ENCODE measurements at regions not wholly inside any gene's neighbourhood (a gene's known extent, or its start where the extent isn't known, plus 50 kb on each side); places are given as distances from the start of the nearest gene placed in this dataset.

DNA sequence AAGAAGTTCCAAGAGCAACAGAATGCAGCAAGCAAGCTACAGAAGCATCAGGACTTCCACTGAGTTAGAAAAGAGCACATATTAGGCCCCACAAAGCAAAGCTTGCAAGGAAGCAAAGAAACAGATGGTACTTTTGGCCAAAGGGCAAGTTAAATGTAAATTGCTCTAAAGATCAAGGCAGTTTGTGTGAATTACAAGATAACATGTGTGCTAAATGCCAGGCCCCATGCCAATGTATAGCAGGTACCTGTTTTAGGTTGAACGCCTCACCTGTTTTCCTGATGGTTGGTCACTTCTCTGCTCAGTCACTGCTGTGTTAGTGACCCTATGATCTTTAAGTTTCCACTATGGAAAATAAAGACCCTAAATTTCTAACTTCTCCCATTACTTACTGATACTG is 606.5 kb upstream of the GYPC start:
- no peak for DNase-seq (ENCODE audit: low spot score)
- Histone ChIP-seq H3K27ac (ENCODE audit: low read depth in 1 of 2, low read length in 2 of 2) (no peak overlapping the region), H3K4me3 (ENCODE audit: low read depth in 1 of 3, low read length in 3 of 3) (no peak overlapping the region)

DNA sequence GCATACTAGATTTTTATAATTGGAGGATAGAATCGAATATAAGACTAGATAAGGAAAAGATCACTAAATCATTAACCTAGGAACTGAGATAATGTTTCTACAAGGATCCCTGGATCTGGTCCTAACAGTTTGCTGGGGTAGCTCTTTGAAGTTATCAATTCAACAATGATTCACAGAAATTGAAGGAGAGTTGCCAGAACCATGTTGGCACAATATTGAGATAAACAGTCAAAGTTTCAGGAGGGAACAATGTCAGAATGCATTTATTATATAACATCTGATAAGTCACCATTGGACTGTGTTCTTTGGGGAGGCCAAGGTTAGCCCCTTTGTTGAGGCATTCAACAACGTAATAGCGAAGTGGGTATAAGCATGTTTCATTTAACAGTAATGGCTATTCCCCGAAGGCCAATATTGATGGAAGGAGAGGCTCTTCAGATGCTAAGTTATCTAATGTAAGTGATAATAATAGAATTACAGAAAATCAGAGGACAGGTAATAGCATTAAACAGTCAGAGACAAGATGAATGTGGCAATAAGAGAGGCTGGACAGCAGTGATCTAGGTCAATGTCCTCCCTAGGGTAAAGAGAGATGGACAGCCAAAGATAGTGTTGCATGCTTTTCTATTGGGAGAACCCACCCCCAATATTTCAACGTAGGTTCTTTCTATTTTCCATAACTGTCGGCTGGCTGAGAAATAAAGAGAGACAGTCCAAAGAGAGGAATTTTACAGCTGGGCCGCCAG is 604.8 kb upstream of the GYPC start:
- Histone ChIP-seq H3K9ac (ENCODE audit: low read depth in 1 of 2, low read length in 2 of 2) (no peak overlapping the region), H3K4me3 (ENCODE audit: low read depth in 1 of 3, low read length in 3 of 3) (no peak overlapping the region), H3K36me3 (ENCODE audit: control insufficient read depth in 4 of 4, insufficient read depth in 3 of 4, low read depth in 1 of 4, low read length in 3 of 4) (no peaks in the 10 kb centered on the region), H3K27ac (ENCODE audit: low read depth in 1 of 2, low read length in 2 of 2) (no peak overlapping the region), H3K9me3 (ENCODE audit: control insufficient read depth in 4 of 4, low read length in 3 of 4) (peaks cover 0 to 14% (median 8%) of the 10 kb centered on the region in 4 donors), H3K27me3 (ENCODE audit: control insufficient read depth in 4 of 4, insufficient read depth in 4 of 4, low read length in 3 of 4) (no peaks in the 10 kb centered on the region), H3K4me1 (ENCODE audit: control insufficient read depth in 4 of 4, insufficient read depth in 4 of 4, low read length in 3 of 4) (peaks cover 0 to 10% (median 2%) of the 10 kb centered on the region in 4 donors)
- no peak for DNase-seq (ENCODE audit: low spot score)
- WGBS, result 38% methylated on average over 7 of the region's 7 CpGs
- TF ChIP-seq TAF1 (conservative IDR thresholded peaks at IDR 0.05), result no peak
- TF ChIP-seq NR2F2 (IDR thresholded peaks at IDR 0.05), result no peak
- TF ChIP-seq FOXA2 (IDR thresholded peaks at IDR 0.05), result no peak
- TF ChIP-seq, protein P1, sequence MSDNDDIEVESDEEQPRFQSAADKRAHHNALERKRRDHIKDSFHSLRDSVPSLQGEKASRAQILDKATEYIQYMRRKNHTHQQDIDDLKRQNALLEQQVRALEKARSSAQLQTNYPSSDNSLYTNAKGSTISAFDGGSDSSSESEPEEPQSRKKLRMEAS (IDR thresholded peaks at IDR 0.05), result peak; percentile 13
- TF ChIP-seq, protein P2, sequence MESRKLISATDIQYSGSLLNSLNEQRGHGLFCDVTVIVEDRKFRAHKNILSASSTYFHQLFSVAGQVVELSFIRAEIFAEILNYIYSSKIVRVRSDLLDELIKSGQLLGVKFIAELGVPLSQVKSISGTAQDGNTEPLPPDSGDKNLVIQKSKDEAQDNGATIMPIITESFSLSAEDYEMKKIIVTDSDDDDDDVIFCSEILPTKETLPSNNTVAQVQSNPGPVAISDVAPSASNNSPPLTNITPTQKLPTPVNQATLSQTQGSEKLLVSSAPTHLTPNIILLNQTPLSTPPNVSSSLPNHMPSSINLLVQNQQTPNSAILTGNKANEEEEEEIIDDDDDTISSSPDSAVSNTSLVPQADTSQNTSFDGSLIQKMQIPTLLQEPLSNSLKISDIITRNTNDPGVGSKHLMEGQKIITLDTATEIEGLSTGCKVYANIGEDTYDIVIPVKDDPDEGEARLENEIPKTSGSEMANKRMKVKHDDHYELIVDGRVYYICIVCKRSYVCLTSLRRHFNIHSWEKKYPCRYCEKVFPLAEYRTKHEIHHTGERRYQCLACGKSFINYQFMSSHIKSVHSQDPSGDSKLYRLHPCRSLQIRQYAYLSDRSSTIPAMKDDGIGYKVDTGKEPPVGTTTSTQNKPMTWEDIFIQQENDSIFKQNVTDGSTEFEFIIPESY (IDR thresholded peaks at IDR 0.05), result peak; percentile 52
- TF ChIP-seq, protein P3, sequence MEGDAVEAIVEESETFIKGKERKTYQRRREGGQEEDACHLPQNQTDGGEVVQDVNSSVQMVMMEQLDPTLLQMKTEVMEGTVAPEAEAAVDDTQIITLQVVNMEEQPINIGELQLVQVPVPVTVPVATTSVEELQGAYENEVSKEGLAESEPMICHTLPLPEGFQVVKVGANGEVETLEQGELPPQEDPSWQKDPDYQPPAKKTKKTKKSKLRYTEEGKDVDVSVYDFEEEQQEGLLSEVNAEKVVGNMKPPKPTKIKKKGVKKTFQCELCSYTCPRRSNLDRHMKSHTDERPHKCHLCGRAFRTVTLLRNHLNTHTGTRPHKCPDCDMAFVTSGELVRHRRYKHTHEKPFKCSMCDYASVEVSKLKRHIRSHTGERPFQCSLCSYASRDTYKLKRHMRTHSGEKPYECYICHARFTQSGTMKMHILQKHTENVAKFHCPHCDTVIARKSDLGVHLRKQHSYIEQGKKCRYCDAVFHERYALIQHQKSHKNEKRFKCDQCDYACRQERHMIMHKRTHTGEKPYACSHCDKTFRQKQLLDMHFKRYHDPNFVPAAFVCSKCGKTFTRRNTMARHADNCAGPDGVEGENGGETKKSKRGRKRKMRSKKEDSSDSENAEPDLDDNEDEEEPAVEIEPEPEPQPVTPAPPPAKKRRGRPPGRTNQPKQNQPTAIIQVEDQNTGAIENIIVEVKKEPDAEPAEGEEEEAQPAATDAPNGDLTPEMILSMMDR (IDR thresholded peaks at IDR 0.05; ENCODE audit: low read depth, low read length, missing input control), result no peak
- TF ChIP-seq HNF4G (IDR thresholded peaks at IDR 0.05), result peak; percentile 13
- no peak for TF ChIP-seq FOXA1 (IDR thresholded peaks at IDR 0.05)
- TF ChIP-seq HNF4A (conservative IDR thresholded peaks at IDR 0.05), result peak; percentile 26 to 62

More for the DNA sequence above, 606.5 kb upstream of the GYPC start:
- Histone ChIP-seq H3K27me3 (ENCODE audit: control insufficient read depth in 4 of 4, insufficient read depth in 4 of 4, low read length in 3 of 4) (no peaks in the 10 kb centered on the region), H3K9me3 (ENCODE audit: control insufficient read depth in 4 of 4, low read length in 3 of 4) (peaks cover 0 to 14% (median 8%) of the 10 kb centered on the region in 4 donors), H3K4me1 (ENCODE audit: control insufficient read depth in 4 of 4, insufficient read depth in 4 of 4, low read length in 3 of 4) (peaks cover 0 to 10% (median 2%) of the 10 kb centered on the region in 4 donors), H3K9ac (ENCODE audit: low read depth in 1 of 2, low read length in 2 of 2) (no peak overlapping the region), H3K36me3 (ENCODE audit: control insufficient read depth in 4 of 4, insufficient read depth in 3 of 4, low read depth in 1 of 4, low read length in 3 of 4) (no peaks in the 10 kb centered on the region)
- no peak for TF ChIP-seq SP1 (IDR thresholded peaks at IDR 0.05)
- TF ChIP-seq JUND (IDR thresholded peaks at IDR 0.05), result no peak
- TF ChIP-seq, protein P4, sequence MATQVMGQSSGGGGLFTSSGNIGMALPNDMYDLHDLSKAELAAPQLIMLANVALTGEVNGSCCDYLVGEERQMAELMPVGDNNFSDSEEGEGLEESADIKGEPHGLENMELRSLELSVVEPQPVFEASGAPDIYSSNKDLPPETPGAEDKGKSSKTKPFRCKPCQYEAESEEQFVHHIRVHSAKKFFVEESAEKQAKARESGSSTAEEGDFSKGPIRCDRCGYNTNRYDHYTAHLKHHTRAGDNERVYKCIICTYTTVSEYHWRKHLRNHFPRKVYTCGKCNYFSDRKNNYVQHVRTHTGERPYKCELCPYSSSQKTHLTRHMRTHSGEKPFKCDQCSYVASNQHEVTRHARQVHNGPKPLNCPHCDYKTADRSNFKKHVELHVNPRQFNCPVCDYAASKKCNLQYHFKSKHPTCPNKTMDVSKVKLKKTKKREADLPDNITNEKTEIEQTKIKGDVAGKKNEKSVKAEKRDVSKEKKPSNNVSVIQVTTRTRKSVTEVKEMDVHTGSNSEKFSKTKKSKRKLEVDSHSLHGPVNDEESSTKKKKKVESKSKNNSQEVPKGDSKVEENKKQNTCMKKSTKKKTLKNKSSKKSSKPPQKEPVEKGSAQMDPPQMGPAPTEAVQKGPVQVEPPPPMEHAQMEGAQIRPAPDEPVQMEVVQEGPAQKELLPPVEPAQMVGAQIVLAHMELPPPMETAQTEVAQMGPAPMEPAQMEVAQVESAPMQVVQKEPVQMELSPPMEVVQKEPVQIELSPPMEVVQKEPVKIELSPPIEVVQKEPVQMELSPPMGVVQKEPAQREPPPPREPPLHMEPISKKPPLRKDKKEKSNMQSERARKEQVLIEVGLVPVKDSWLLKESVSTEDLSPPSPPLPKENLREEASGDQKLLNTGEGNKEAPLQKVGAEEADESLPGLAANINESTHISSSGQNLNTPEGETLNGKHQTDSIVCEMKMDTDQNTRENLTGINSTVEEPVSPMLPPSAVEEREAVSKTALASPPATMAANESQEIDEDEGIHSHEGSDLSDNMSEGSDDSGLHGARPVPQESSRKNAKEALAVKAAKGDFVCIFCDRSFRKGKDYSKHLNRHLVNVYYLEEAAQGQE (IDR thresholded peaks at IDR 0.05), result no peak
- no peak for TF ChIP-seq GABPA (IDR thresholded peaks at IDR 0.05 in 1 of 2, conservative IDR thresholded peaks at IDR 0.05 in 1 of 2)
- no peak for TF ChIP-seq RXRA (IDR thresholded peaks at IDR 0.05)
- no peak for TF ChIP-seq HNF4A (conservative IDR thresholded peaks at IDR 0.05)
- TF ChIP-seq, protein P3 (IDR thresholded peaks at IDR 0.05; ENCODE audit: low read depth, low read length, missing input control), result no peak
- no peak for TF ChIP-seq TAF1 (conservative IDR thresholded peaks at IDR 0.05)
- TF ChIP-seq NR2F2 (IDR thresholded peaks at IDR 0.05), result no peak
- no peak for TF ChIP-seq RAD21 (IDR thresholded peaks at IDR 0.05)
- TF ChIP-seq, protein P1 (IDR thresholded peaks at IDR 0.05), result no peak
- WGBS, result 87% methylated on average over 1 of the region's 1 CpG
